PC-9 (cell line): ENCODE measurements at regions not wholly inside any gene's neighbourhood (a gene's known extent, or its start where the extent isn't known, plus 50 kb on each side); places are given as distances from the start of the nearest gene placed in this dataset.

Experiments used
- BruUV-seq: library from RNA; stranded (reverse); fragments of 400-500 nt; replicated peaks from 2 replicates; lab custom pipeline; 2021; lab: Mats Ljungman, UMichigan
- CTCF ChIA-PET: fragments of 300-600 bp; sonication (Branson Sonifier 250); formaldehyde crosslinking; loops from one replicate; lab custom pipeline; 2022; ENCODE audit warnings: antibody characterized with exemption; lab: Charles Lee
- POLR2A ChIA-PET: fragments of 300-600 bp; sonication (Branson Sonifier 250); formaldehyde crosslinking; loops from one replicate; lab custom pipeline; 2022; ENCODE audit warnings: antibody characterized with exemption; ENCODE audit not compliant: unreplicated experiment; lab: Charles Lee
- DNase-seq, 2 experiments: peaks; one replicate each; pipeline versions ENCODE4 v3.0.0 to v3.0.0-alpha.2; 2015 to 2022; ENCODE audit warnings: mixed read lengths in 1 of 2
- H2AFZ ChIP-seq: fragments of 200-600 bp; sonication (generic); 2 replicates; pipeline ENCODE4 v1.8.1; 2017; ENCODE audit warnings: antibody characterized with exemption
- H3F3A ChIP-seq: fragments of 200-600 bp; sonication (generic); 2 replicates; pipeline ENCODE4 v1.8.1; 2017; ENCODE audit warnings: antibody characterized with exemption, mild to moderate bottlenecking, low read depth; ENCODE audit not compliant: insufficient read depth
- H3K27ac ChIP-seq: fragments of 200-600 bp; sonication (generic); 2 replicates; pipeline ENCODE4 v1.6.1; 2016; ENCODE audit warnings: mixed run types
- H3K27me3 ChIP-seq: fragments of 200-600 bp; sonication (generic); 2 replicates; pipeline ENCODE4 v1.6.1; 2016; ENCODE audit warnings: low read depth, mixed run types; ENCODE audit not compliant: insufficient read depth
- H3K36me3 ChIP-seq: fragments of 200-600 bp; sonication (generic); 2 replicates; pipeline ENCODE4 v1.6.1; 2016; ENCODE audit warnings: low read depth, mixed run types
- H3K4me1 ChIP-seq: fragments of 200-600 bp; sonication (generic); replicated peaks from 2 replicates; pipeline ENCODE4 v1.6.1; 2016; ENCODE audit warnings: mixed run types; ENCODE audit not compliant: insufficient read depth
- H3K4me2 ChIP-seq: fragments of 200-600 bp; sonication (generic); 2 replicates; pipeline ENCODE4 v1.6.1; 2017; ENCODE audit warnings: mixed run types
- H3K4me3 ChIP-seq: fragments of 200-600 bp; sonication (generic); 2 replicates; pipeline ENCODE4 v1.6.1; 2016; ENCODE audit warnings: mixed run types
- H3K79me2 ChIP-seq: fragments of 200-600 bp; sonication (generic); 2 replicates; pipeline ENCODE4 v1.6.1; 2017; ENCODE audit warnings: low read depth, mixed run types
- H3K9me2 ChIP-seq: fragments of 200-600 bp; sonication (generic); 2 replicates; pipeline ENCODE4 v1.8.1; 2017; ENCODE audit warnings: mild to moderate bottlenecking; ENCODE audit not compliant: insufficient read depth
- H3K9me3 ChIP-seq: fragments of 200-600 bp; sonication (generic); 2 replicates; pipeline ENCODE4 v1.8.1; 2016; ENCODE audit warnings: low read depth; ENCODE audit not compliant: insufficient read depth
- H4K20me1 ChIP-seq: fragments of 200-600 bp; sonication (generic); 2 replicates; pipeline ENCODE4 v1.8.1; 2017; ENCODE audit not compliant: insufficient read depth
- CTCF ChIP-seq: fragments of 200-600 bp; sonication (generic); conservative IDR thresholded peaks from 2 replicates; pipeline ENCODE4 v1.6.1; 2017; ENCODE audit warnings: mixed run types, antibody characterized with exemption, mild to moderate bottlenecking, moderate library complexity
- EZH2 ChIP-seq: fragments of 200-600 bp; sonication (generic); IDR thresholded peaks from 2 replicates; pipeline ENCODE4 v1.8.0; 2017; ENCODE audit warnings: antibody characterized with exemption, low read depth
- intact Hi-C: fragments of 100-400 bp; cut with micrococcal nuclease; formaldehyde crosslinking; loops from one replicate; pipeline ENCODE4 v1.10.0; 2022; ENCODE audit not compliant: unreplicated experiment

- Histone ChIP-seq H3F3A (peaks cover 12% of the 10 kb centered on the region; the same call in 1 of the 2 replicates), H3K27ac (no peak overlapping the region), H3K4me3 (no peak overlapping the region), H3K27me3 (no peaks in the 10 kb centered on the region), H3K36me3 (no peaks in the 10 kb centered on the region), H2AFZ (no peak overlapping the region), H4K20me1 (no peaks in the 10 kb centered on the region), H3K9me2 (no peaks in the 10 kb centered on the region; the same call in 1 of the 2 replicates), H3K79me2 (no peaks in the 10 kb centered on the region), H3K4me2 (no peak overlapping the region), H3K4me1 (peaks cover 7% of the 10 kb centered on the region; the same call in 1 of the 2 replicates), H3K9me3 (no peaks in the 10 kb centered on the region)
- POLR2A ChIA-PET = no interaction called here
- TF ChIP-seq CTCF (no peak), EZH2 (no peak)
- CTCF ChIA-PET = no interaction called here
- no peak for DNase-seq
- no TSS peak for BruUV-seq
- intact Hi-C loops = no loop called here
Measured at GRCh38 chr14:61645247-61645646, 50.1 kb upstream of the HIF1A start.
